ENCODE measurements at regions not wholly inside any gene's neighbourhood (a gene's known extent, or its start where the extent isn't known, plus 50 kb on each side); places are given as distances from the start of the nearest gene placed in this dataset.
A peak's percentile ranks its signal among the peaks of the same experiment; 100 is the strongest.
"Not testable (repeated sequence)": the region's sequence is repeated elsewhere in the genome, so short reads cannot be mapped to it uniquely, and the experiment has no call there.

GRCh38 chr6:55931101-55931500 is 55.7 kb upstream of the BMP5 start:
- FAIRE-seq: no peak

GRCh38 chr6:55927713-55928112 is 52.3 kb upstream of the BMP5 start:
- FAIRE-seq: not testable (repeated sequence)

More at GRCh38 chr6:55931101-55931500, 55.7 kb upstream of the BMP5 start:
- Histone ChIP-seq H3K4me2 (ENCODE audit: control insufficient read depth, extremely low read depth, insufficient read depth, low read depth, low read length) (no peak overlapping the region), H3K79me2 (ENCODE audit: control insufficient read depth, insufficient read depth, low read length) (no peaks in the 10 kb centered on the region), H3K9me1 (ENCODE audit: control insufficient read depth, extremely low read depth, insufficient read depth, low read length) (no peaks in the 10 kb centered on the region), H3K9me3 (ENCODE audit: control insufficient read depth, low read depth, low read length) (no peaks in the 10 kb centered on the region), H4K20me1 (ENCODE audit: control insufficient read depth, extremely low read depth, insufficient read depth, low read length) (no peaks in the 10 kb centered on the region), H3K4me3 (ENCODE audit: control insufficient read depth in 2 of 3, extremely low read depth in 1 of 3, insufficient read depth in 2 of 3, low read depth in 1 of 3, low read length in 3 of 3) (no peak overlapping the region), H2AFZ (ENCODE audit: control insufficient read depth, low read length) (no peak overlapping the region), H3K27ac (ENCODE audit: control insufficient read depth, insufficient read depth, low read length) (no peak overlapping the region), H3K27me3 (ENCODE audit: control insufficient read depth, extremely low read depth, insufficient read depth, low read length) (no peaks in the 10 kb centered on the region), H3K36me3 (ENCODE audit: control insufficient read depth in 2 of 2, extremely low read depth in 1 of 2, insufficient read depth in 2 of 2, low read length in 2 of 2) (no peaks in the 10 kb centered on the region), H3K4me1 (ENCODE audit: control insufficient read depth, extremely low read depth, insufficient read depth, low read length) (no peaks in the 10 kb centered on the region), H3K9ac (ENCODE audit: control insufficient read depth, extremely low read depth, insufficient read depth, low read length) (no peak overlapping the region)
- DNase-seq (ENCODE audit: low read depth, low spot score): no peak
- dilution Hi-C loops (cut with MboI; ENCODE audit: extremely low pct_ligation_motif_present, low sequenced_read_pairs): no loop called here
- TF ChIP-seq CTCF (optimal IDR thresholded peaks at IDR 0.05 in 1 of 3, IDR thresholded peaks at IDR 0.05 in 1 of 3, conservative IDR thresholded peaks at IDR 0.05 in 1 of 3; ENCODE audit: extremely low read depth in 1 of 3, insufficient read depth in 2 of 3, low read length in 3 of 3) (no peak), EZH2 (IDR thresholded peaks at IDR 0.05; ENCODE audit: low read length) (no peak)

GRCh38 chr6:55925292-55925691 is 49.9 kb upstream of the BMP5 start:
- dilution Hi-C loops (cut with MboI; ENCODE audit: extremely low pct_ligation_motif_present, low sequenced_read_pairs): no loop called here
- no peak overlapping the region for H3K4me2 ChIP-seq (ENCODE audit: control insufficient read depth, extremely low read depth, insufficient read depth, low read depth, low read length)
- FAIRE-seq: peak; percentile 57

More at GRCh38 chr6:55927713-55928112, 52.3 kb upstream of the BMP5 start:
- H4K20me1 ChIP-seq (ENCODE audit: control insufficient read depth, extremely low read depth, insufficient read depth, low read length); dilution Hi-C loops (cut with MboI; ENCODE audit: extremely low pct_ligation_motif_present, low sequenced_read_pairs); H3K36me3 ChIP-seq (ENCODE audit: control insufficient read depth in 2 of 2, extremely low read depth in 1 of 2, insufficient read depth in 2 of 2, low read length in 2 of 2); H3K27me3 ChIP-seq (ENCODE audit: control insufficient read depth, extremely low read depth, insufficient read depth, low read length); H3K4me2 ChIP-seq (ENCODE audit: control insufficient read depth, extremely low read depth, insufficient read depth, low read depth, low read length); H3K9ac ChIP-seq (ENCODE audit: control insufficient read depth, extremely low read depth, insufficient read depth, low read length); H3K9me1 ChIP-seq (ENCODE audit: control insufficient read depth, extremely low read depth, insufficient read depth, low read length); H3K4me1 ChIP-seq (ENCODE audit: control insufficient read depth, extremely low read depth, insufficient read depth, low read length); DNase-seq (ENCODE audit: low read depth, low spot score); H3K9me3 ChIP-seq (ENCODE audit: control insufficient read depth, low read depth, low read length); H3K4me3 ChIP-seq (ENCODE audit: control insufficient read depth in 2 of 3, extremely low read depth in 1 of 3, insufficient read depth in 2 of 3, low read depth in 1 of 3, low read length in 3 of 3); H3K27ac ChIP-seq (ENCODE audit: control insufficient read depth, insufficient read depth, low read length); H3K79me2 ChIP-seq (ENCODE audit: control insufficient read depth, insufficient read depth, low read length); H2AFZ ChIP-seq (ENCODE audit: control insufficient read depth, low read length): not testable (repeated sequence)

More at GRCh38 chr6:55925292-55925691, 49.9 kb upstream of the BMP5 start:
- H3K9me3 ChIP-seq (ENCODE audit: control insufficient read depth, low read depth, low read length): no peaks in the 10 kb centered on the region
- DNase-seq (ENCODE audit: low read depth, low spot score): peak; percentile 53
- no peaks in the 10 kb centered on the region for H3K27me3 ChIP-seq (ENCODE audit: control insufficient read depth, extremely low read depth, insufficient read depth, low read length)
- no peak for TF ChIP-seq EZH2 (IDR thresholded peaks at IDR 0.05; ENCODE audit: low read length)
- no peak for TF ChIP-seq CTCF (optimal IDR thresholded peaks at IDR 0.05 in 1 of 3, IDR thresholded peaks at IDR 0.05 in 1 of 3, conservative IDR thresholded peaks at IDR 0.05 in 1 of 3; ENCODE audit: extremely low read depth in 1 of 3, insufficient read depth in 2 of 3, low read length in 3 of 3)
- no peak overlapping the region for H2AFZ ChIP-seq (ENCODE audit: control insufficient read depth, low read length)
- no peaks in the 10 kb centered on the region for H3K9me1 ChIP-seq (ENCODE audit: control insufficient read depth, extremely low read depth, insufficient read depth, low read length)
- H3K4me1 ChIP-seq (ENCODE audit: control insufficient read depth, extremely low read depth, insufficient read depth, low read length): peaks cover 4% of the 10 kb centered on the region
- H3K36me3 ChIP-seq (ENCODE audit: control insufficient read depth in 2 of 2, extremely low read depth in 1 of 2, insufficient read depth in 2 of 2, low read length in 2 of 2): no peaks in the 10 kb centered on the region
- no peak overlapping the region for H3K9ac ChIP-seq (ENCODE audit: control insufficient read depth, extremely low read depth, insufficient read depth, low read length)
- H3K27ac ChIP-seq (ENCODE audit: control insufficient read depth, insufficient read depth, low read length): peak overlapping the region; percentile 51
- no peaks in the 10 kb centered on the region for H3K79me2 ChIP-seq (ENCODE audit: control insufficient read depth, insufficient read depth, low read length)
- no peaks in the 10 kb centered on the region for H4K20me1 ChIP-seq (ENCODE audit: control insufficient read depth, extremely low read depth, insufficient read depth, low read length)
- no peak overlapping the region for H3K4me3 ChIP-seq (ENCODE audit: control insufficient read depth in 2 of 3, extremely low read depth in 1 of 3, insufficient read depth in 2 of 3, low read depth in 1 of 3, low read length in 3 of 3)

All from keratinocyte (primary cell).